ENCODE measurements at regions not wholly inside any gene's neighbourhood (a gene's known extent, or its start where the extent isn't known, plus 50 kb on each side); places are given as distances from the start of the nearest gene placed in this dataset.

GRCh38 chr3:109825971-109826810 is 488.8 kb upstream of the DPPA4 start:
- peaks cover 2% of the 10 kb centered on the region for H3K36me3 Mint-ChIP-seq
- peaks cover 15% of the 10 kb centered on the region for H3K9me3 Mint-ChIP-seq
- H3K4me3 Mint-ChIP-seq, result no peak overlapping the region
- TF ChIP-seq CTCF (IDR thresholded peaks at IDR 0.05; ENCODE audit: unreplicated experiment), result no peak
- no peak overlapping the region for H3K27ac Mint-ChIP-seq
- DNase-seq (ENCODE audit: low spot score in 2 of 2, unreplicated experiment in 2 of 2), result no peak
- H3K27me3 Mint-ChIP-seq (ENCODE audit: low read depth), result no peaks in the 10 kb centered on the region
- H3K4me1 Mint-ChIP-seq, result peaks cover 18% of the 10 kb centered on the region

- Mint-ChIP-seq H3K27ac (no peak overlapping the region), H3K36me3 (no peaks in the 10 kb centered on the region), H3K4me1 (peaks cover 7% of the 10 kb centered on the region), H3K4me3 (no peak overlapping the region), H3K9me3 (peaks cover 3% of the 10 kb centered on the region), H3K27me3 (ENCODE audit: low read depth) (no peaks in the 10 kb centered on the region)
- no peak for TF ChIP-seq CTCF (IDR thresholded peaks at IDR 0.05; ENCODE audit: unreplicated experiment)
- DNase-seq (ENCODE audit: low spot score in 2 of 2, unreplicated experiment in 2 of 2), result no peak
Measured at GRCh38 chr3:109831403-109831802, 494.1 kb upstream of the DPPA4 start.

GRCh38 chr3:109835958-109836357 is 498.6 kb upstream of the DPPA4 start:
- Mint-ChIP-seq H3K27ac (no peak overlapping the region), H3K9me3 (peaks cover 1% of the 10 kb centered on the region), H3K36me3 (no peaks in the 10 kb centered on the region), H3K4me1 (no peaks in the 10 kb centered on the region), H3K27me3 (ENCODE audit: low read depth) (no peaks in the 10 kb centered on the region), H3K4me3 (no peak overlapping the region)
- no peak for DNase-seq (ENCODE audit: low spot score in 2 of 2, unreplicated experiment in 2 of 2)
- no peak for TF ChIP-seq CTCF (IDR thresholded peaks at IDR 0.05; ENCODE audit: unreplicated experiment)

GRCh38 chr3:109851854-109852253 is 514.5 kb upstream of the DPPA4 start:
- Mint-ChIP-seq H3K4me1 (peaks cover 7% of the 10 kb centered on the region), H3K4me3 (no peak overlapping the region), H3K36me3 (peaks cover 14% of the 10 kb centered on the region), H3K27me3 (ENCODE audit: low read depth) (no peaks in the 10 kb centered on the region), H3K9me3 (peaks cover 33% of the 10 kb centered on the region), H3K27ac (no peak overlapping the region)
- no peak for TF ChIP-seq CTCF (IDR thresholded peaks at IDR 0.05; ENCODE audit: unreplicated experiment)
- no peak for DNase-seq (ENCODE audit: low spot score in 2 of 2, unreplicated experiment in 2 of 2)

GRCh38 chr3:109852283-109852682 is 514.9 kb upstream of the DPPA4 start:
- Mint-ChIP-seq H3K27me3 (ENCODE audit: low read depth) (no peaks in the 10 kb centered on the region), H3K9me3 (peaks cover 33% of the 10 kb centered on the region), H3K27ac (no peak overlapping the region), H3K36me3 (peaks cover 14% of the 10 kb centered on the region), H3K4me3 (no peak overlapping the region), H3K4me1 (peaks cover 7% of the 10 kb centered on the region)
- no peak for DNase-seq (ENCODE audit: low spot score in 2 of 2, unreplicated experiment in 2 of 2)
- no peak for TF ChIP-seq CTCF (IDR thresholded peaks at IDR 0.05; ENCODE audit: unreplicated experiment)
